SK-N-MC (cell line): ENCODE measurements at regions not wholly inside any gene's neighbourhood (a gene's known extent, or its start where the extent isn't known, plus 50 kb on each side); places are given as distances from the start of the nearest gene placed in this dataset.

Experiments
- EZH2 ChIP-seq: fragments of 200-600 bp; sonication (generic); IDR thresholded peaks from one replicate; pipeline ENCODE4 v1.6.1; 2017; ENCODE audit warnings: antibody characterized with exemption
- POLR2AphosphoS5 ChIP-seq: IDR thresholded peaks from 2 replicates; pipeline ENCODE4 v1.6.1; 2012; ENCODE audit warnings: mild to moderate bottlenecking, low read depth, low read length, borderline replicate concordance

- TF ChIP-seq EZH2 (no peak), POLR2AphosphoS5 (no peak)
Measured at GRCh38 chr2:37795456-37795855, 124.0 kb upstream of the CDC42EP3 start.
